ENCODE measurements at regions not wholly inside any gene's neighbourhood (a gene's known extent, or its start where the extent isn't known, plus 50 kb on each side); places are given as distances from the start of the nearest gene placed in this dataset.
A peak's percentile ranks its signal among the peaks of the same experiment; 100 is the strongest.

- DNase-seq (ENCODE audit: low spot score) (no peak), FAIRE-seq (no peak)
Measured at GRCh38 chr9:27625751-27626150, 52.5 kb upstream of the C9orf72 start.

- no peak for FAIRE-seq
Measured at GRCh38 chr9:27626244-27627187, 53.2 kb upstream of the C9orf72 start.

DNA sequence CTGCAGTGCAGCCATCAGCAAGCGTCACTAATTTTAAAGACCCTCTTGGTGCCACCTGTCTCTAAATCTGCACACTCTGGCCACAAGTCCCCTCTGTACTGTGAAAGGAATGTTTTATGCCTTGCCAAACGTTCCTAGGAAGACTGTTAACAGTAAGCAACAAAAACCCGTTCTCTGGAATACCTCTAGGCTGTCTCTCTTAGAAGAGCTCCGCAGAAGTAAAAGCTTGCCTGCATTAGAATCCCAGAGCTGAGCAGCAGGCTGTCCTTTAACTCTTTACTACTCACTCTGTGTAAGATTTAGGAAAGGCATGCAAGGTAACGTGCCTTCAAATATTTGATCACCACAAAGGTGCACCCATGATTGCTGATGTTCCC lies 53.9 kb upstream of the C9orf72 start:
- DNase-seq (ENCODE audit: low spot score) (no peak), FAIRE-seq (no peak)

More at GRCh38 chr9:27626244-27627187, 53.2 kb upstream of the C9orf72 start:
- DNase-seq (ENCODE audit: low spot score), result peak; percentile 15

DNA sequence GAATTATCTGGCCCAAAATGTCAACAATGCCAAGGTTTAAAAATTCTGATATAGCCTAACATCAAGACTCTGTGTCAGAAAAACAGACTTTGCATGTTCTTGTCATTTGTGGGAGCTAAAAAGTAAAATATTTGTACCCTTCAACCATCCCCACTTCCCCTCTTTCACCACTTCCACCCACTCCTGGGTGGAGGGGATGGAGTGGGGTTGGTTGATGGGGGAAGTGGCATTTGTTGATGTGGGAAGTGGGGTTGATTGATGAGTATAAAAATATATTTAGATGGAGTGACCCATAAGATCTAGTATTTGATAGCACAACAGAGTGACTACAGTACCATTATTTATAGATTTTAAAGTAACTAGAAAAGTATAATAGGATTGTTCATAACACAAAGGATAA lies 55.0 kb upstream of the C9orf72 start:
- no peak for DNase-seq (ENCODE audit: low spot score)
- FAIRE-seq, result no peak

DNA sequence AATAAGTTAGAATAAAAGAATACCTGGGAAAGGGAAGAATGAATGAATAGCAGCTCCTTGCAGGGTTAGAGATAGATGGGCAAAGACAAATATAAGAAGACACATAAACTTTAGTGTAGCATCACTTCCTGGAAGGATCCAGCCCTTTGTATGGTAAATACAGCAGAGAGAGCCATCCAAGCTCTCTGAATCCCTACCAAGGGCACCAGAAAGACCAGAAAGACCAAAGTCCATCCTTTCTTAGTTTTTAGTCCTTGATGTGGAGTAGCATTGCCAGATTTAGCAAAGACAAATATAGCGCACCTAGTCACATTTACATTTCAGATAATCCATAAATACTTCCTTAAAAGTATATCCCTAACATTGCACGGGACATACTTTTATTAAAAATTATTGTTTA lies 56.1 kb upstream of the C9orf72 start:
- no peak for DNase-seq (ENCODE audit: low spot score)
- FAIRE-seq, result no peak

DNA sequence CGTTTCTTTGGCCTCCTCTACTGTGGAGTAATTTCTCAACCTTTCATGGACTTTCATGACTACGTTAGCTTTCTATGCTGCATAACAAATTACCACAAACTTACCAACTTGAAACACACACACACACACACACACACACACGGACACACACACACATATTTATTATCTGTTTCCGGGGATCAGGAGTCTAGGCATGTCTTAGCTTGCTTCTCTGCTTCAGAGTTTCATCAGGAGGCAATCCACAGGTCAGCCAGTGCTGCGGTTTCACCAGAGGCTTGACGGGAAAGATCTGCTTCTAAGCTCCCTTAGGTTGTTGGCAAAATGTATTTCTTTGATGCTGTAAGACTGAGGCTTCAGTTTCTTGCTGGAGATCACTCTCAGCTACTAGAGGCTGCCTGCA lies 59.0 kb upstream of the C9orf72 start:
- FAIRE-seq (no peak), DNase-seq (ENCODE audit: low spot score) (no peak)

DNA sequence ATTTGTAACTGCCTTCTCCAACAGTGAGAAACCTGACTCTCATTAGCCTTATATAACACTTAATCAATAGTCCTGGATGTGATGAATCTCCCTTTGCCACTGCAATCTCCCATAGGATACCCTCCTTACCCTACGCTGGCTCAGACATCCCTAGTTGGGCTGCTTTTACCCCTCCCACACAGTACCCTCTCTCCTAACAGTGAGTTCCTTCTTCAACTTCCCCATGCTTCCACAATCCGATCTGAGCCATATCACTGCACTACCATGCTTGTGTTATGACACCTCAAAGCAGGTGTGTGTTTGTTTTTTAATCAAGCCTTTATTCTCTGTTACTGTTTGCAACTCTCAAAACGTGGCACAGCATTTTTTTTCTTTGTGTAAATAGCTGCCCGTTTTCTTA lies 60.5 kb upstream of the C9orf72 start:
- DNase-seq (ENCODE audit: low spot score) (no peak), FAIRE-seq (no peak)

DNA sequence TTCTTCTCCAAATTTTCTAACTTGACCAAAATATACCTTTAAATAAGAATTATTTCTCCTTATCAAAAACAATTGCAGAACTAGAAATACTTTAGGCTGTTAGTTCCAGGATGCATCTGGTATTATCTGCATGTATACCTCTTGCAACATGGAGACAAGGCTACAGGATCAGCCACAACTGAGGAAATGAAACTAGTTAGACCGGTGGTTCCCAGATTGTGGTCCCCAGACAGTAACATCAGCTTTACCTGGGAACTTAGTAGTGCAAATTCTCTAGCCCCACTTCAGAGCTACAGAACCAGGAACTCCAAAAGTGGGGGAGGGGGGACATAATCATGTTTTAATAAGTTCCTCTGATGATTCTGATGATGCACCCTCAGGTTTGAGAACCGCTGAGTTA lies 61.6 kb upstream of the C9orf72 start:
- DNase-seq (ENCODE audit: low spot score), result no peak

DNA sequence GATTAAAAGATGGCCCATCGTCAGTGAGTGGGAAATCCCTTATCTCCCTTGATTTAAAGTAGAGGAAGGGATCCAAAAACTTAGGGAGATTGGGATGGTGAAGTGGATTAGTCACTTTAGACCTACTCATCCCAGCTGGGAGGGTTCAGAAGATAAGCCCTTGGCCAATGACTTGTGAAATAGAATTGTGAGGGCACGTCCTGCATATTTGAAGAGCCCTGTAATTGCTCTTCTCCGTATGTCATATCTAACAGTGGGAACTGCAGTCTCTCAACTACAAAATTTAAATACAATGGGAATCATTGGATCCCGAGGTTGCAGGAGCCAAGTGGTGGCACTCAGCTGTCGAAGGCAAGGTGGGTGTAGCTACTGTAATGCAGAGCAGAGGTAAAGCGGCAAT lies 65.4 kb upstream of the C9orf72 start:
- no peak for DNase-seq (ENCODE audit: low spot score)

More for the DNA sequence above, 61.6 kb upstream of the C9orf72 start:
- FAIRE-seq, result no peak

GRCh38 chr9:27645161-27645840 lies 72.0 kb upstream of the C9orf72 start:
- no peak for FAIRE-seq

More for the DNA sequence above, 65.4 kb upstream of the C9orf72 start:
- no peak for FAIRE-seq

GRCh38 chr9:27653246-27653645 lies 80.0 kb upstream of the C9orf72 start:
- DNase-seq (ENCODE audit: low spot score) (no peak), FAIRE-seq (no peak)

More at GRCh38 chr9:27645161-27645840, 72.0 kb upstream of the C9orf72 start:
- no peak for DNase-seq (ENCODE audit: low spot score)

DNA sequence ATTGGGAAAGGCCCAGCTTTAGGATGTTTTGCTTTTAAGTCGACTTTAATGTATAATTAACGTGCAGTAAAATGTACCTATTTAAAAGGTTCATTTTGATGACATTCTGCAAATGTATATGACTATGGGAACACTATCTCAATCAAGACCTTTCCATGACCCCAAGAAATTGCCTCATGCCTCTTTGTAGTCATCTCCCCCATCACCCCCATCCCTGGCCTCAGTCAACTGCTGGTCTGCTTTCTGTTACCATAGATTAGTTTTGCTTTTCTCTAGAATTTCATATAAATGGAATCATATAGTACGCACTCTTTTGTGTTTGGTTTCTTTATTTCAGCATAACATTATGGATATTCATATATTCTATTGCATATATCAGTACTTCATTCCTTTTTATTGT lies 80.7 kb upstream of the C9orf72 start:
- no peak for DNase-seq (ENCODE audit: low spot score)
- FAIRE-seq, result no peak

GRCh38 chr9:27654629-27655285 lies 81.5 kb upstream of the C9orf72 start:
- FAIRE-seq (no peak), DNase-seq (ENCODE audit: low spot score) (no peak)

DNA sequence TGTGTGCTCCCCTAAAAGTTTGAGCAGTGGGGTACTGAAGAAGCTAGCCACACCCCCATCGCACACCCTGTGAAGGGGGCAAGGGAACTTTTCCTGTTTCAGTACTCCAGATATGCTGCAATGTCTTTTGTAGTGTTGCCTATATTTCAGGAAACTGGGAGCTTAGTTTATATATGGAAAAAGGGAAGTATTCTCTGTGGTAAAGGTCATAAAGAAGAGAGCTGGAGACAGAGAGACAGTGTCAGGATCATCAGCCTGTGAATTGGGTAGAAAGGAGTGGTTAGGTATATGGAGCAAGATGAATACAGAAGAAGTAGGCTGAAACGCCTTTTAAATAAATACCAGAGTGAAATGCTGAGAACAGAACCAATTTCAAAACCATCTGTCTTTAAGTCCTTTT lies 82.2 kb upstream of the C9orf72 start:
- FAIRE-seq, result no peak

DNA sequence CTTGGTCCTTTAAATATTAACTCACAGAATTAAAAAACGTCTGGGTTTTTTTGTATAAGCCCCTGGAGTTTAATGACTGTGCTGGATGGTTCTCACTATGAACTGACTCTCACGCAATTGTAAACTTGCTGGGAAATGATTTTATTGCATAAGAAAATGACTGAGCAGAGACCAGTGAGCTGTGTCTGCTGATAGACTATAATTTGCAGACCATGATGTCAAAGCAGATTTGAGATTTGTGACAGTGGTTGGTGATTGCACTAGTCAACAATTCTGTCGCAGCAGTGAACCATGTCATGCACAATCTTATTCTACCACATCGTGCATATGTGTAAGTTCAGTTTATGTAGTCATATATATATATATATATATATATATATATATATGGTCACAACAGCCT lies 85.7 kb upstream of the C9orf72 start:
- DNase-seq (ENCODE audit: low spot score) (peak; percentile 36), FAIRE-seq (no peak)

More for the DNA sequence above, 82.2 kb upstream of the C9orf72 start:
- no peak for DNase-seq (ENCODE audit: low spot score)

DNA sequence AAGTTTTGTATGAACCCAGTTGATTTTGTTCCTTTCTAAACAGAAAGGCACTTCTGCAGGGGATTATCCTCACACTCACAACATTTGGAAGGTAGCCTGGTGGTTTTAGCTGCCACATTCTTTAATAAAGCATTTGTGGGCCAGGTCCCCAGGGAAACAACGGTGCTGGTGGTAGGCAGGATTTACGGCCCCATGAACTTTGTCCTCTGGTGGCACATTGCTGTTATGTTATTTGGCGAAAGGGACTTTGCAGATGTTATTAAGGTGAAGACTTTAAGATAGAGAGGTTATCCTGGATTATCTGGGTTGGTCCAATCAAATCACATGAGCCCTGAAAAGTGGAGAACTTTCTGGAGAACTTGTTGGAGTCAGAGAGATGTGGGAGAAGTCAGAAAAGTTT lies 86.3 kb upstream of the C9orf72 start:
- FAIRE-seq (no peak), DNase-seq (ENCODE audit: low spot score) (no peak)

DNA sequence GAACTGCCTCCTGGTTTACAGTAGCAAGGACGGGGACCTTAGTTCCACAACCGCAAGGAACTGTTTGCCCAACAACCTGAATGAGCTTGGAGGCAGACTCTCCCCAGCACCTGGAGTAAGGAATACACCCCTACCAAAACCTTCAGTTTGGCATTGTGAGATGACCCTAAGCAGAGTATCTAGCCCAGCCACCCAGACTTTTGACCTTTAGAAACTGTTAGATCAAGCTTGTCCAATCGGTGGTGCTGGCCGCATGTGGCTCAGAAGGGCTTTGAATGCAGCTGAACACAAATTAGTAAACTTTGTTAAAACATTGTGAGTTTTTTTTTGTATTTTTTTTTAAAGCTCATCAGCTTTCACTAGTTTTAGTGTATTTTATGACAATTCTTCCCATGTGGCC lies 86.9 kb upstream of the C9orf72 start:
- DNase-seq (ENCODE audit: low spot score) (no peak), FAIRE-seq (no peak)

DNA sequence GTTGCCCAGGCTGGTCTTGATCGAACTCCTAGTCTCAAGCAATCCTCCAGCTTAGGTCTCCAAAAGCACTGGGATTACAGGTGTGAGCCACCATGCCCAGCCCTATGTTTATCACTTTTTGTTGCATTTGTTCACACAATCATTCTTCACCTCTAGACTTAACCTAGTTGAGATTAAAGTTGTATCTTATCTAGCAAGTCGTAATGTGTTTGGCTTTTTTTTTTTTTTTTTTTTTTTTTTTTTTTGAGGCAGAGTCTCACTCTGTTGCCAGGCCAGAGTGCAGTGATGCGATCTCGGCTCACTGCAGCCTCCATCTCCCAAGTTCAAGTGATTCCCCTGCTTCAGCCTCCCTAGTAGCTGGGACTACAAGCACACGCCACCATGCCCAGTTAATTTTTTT lies 90.2 kb upstream of the C9orf72 start:
- no peak for DNase-seq (ENCODE audit: low spot score)
- no peak for FAIRE-seq

DNA sequence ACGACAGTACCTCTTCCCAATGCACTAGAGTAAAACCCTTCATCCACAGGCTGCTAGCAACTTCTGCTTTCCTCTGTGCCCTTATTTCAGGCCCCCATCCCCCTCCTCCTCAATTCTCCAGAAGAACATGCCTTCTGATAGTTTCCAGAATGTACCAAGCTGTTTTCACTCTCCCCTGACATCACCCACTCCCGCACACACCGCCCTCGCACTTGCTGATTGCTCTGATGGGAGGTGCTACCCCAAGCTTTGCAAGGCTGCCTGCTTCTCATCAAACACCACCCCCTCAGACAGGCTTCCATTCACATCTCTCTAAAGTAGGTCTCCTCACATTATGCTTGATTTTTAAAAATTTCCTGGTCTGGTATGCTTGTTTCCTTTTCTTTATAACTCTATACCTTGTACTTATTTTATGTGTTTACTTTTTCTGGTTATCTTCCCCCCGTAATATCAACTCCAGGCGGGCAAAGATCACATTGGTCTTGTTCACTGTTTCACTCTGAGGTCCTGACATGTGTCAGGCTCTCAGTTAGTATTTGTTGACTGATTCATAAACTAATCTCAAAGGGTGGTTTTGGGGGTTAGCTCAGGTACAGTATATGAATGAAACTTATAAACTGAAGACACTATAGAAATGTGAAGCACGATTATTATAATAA lies 91.0 kb upstream of the C9orf72 start:
- DNase-seq (ENCODE audit: low spot score), result no peak
- FAIRE-seq, result no peak

- no peak for DNase-seq (ENCODE audit: low spot score)
- no peak for FAIRE-seq
Measured at GRCh38 chr9:27665136-27665535, 91.9 kb upstream of the C9orf72 start.

DNA sequence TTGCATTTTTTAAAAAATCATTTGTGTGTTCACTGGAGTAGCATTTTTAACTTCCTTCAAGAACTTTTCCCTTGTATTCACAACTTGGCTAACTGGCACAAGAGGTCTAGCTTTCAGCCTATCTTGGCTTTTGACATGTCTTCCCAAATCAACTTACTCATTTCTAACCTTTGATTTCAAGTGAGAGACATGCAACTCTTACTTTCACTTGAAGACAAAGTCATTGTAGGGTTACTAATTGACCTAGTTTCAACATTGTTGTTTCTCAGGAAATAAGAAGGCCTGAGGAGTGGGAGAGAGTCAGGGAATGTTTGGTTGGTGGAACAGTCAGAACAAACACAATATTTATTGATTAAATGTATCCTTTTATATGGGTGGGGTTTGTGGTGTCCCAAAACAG lies 95.0 kb upstream of the C9orf72 start:
- no peak for FAIRE-seq
- no peak for DNase-seq (ENCODE audit: low spot score)

- FAIRE-seq (no peak), DNase-seq (ENCODE audit: low spot score) (no peak)
Measured at GRCh38 chr9:27671636-27672035, 98.4 kb upstream of the C9orf72 start.

All from RCC 7860 (cell line).